K562 (cell line): ENCODE measurements at regions not wholly inside any gene's neighbourhood (a gene's known extent, or its start where the extent isn't known, plus 50 kb on each side); places are given as distances from the start of the nearest gene placed in this dataset.

ENCODE experiments used
- ATAC-seq: fragments of 200-7000 bp; cut with Tn5 transposase; 3 replicates; pipeline ENCODE4 v1.9.1; 2020; ENCODE audit warnings: moderate library complexity
- BruUV-seq: library from RNA; stranded (reverse); fragments of 400-500 nt; replicated peaks from 2 replicates; lab custom pipeline; 2021; lab: Mats Ljungman, UMichigan
- CTCF ChIA-PET: fragments of 300-600 bp; formaldehyde crosslinking; extraction: SDS; loops from one replicate; lab custom pipeline; 2021; ENCODE audit warnings: low intra/inter-chr PET ratio; lab: Yijun Ruan, JAX
- POLR2A ChIA-PET: fragments of 300-600, 350-650 bp; sonication (Branson Sonifier 250); formaldehyde crosslinking; extraction: SDS; loops from one replicate; lab custom pipeline; 2021; ENCODE audit warnings: antibody characterized with exemption, inconsistent platforms; lab: Yijun Ruan, JAX
- DNase-seq, 4 experiments: peaks; one replicate each; pipeline versions ENCODE4 v3.0.0 to v3.0.0-alpha.2; 2011 to 2018; ENCODE audit warnings: low spot score in 3 of 4, mixed read lengths in 3 of 4; ENCODE audit errors: extremely low read depth in 1 of 4
- FAIRE-seq: peaks from 2 replicates; lab custom pipeline; 2011; peaks lifted over from hg19 to GRCh38; lab: Jason Lieb, UNC
- H2AFZ ChIP-seq: 2 replicates; pipeline ENCODE4 v1.6.0; 2011; ENCODE audit warnings: low read depth, low read length, control low read depth, inconsistent platforms
- H3K27ac ChIP-seq: fragments of 200-600 bp; 3 replicates; pipeline ENCODE4 v1.8.0; 2011; ENCODE audit warnings: low read depth, mild to moderate bottlenecking, control low read depth, inconsistent platforms, low read length, moderate library complexity, mixed read lengths; ENCODE audit errors: extremely low read depth
- H3K27me3 ChIP-seq, 2 experiments: fragments of 300-600 bp in 1 of 2; 2 replicates in 1 of 2; 3 replicates in 1 of 2; pipeline versions ENCODE4 v1.6.0 to v1.8.0; 2011; ENCODE audit warnings: inconsistent platforms in 2 of 2, low read length in 2 of 2, mild to moderate bottlenecking in 1 of 2, mixed read lengths in 1 of 2, moderate library complexity in 1 of 2; ENCODE audit not compliant: control insufficient read depth in 2 of 2, insufficient read depth in 2 of 2
- H3K36me3 ChIP-seq: fragments of 300-600 bp; 3 replicates; pipeline ENCODE4 v1.8.0; 2011; ENCODE audit warnings: mild to moderate bottlenecking, low read length, inconsistent platforms; ENCODE audit not compliant: control insufficient read depth, insufficient read depth
- H3K4me1 ChIP-seq, 2 experiments: fragments of 200-600 bp in 1 of 2; replicated peaks in 1 of 2; 2 replicates in 1 of 2; 3 replicates in 1 of 2; pipeline versions ENCODE4 v1.5.1 to v1.8.0; 2011; ENCODE audit warnings: inconsistent platforms in 2 of 2, low read length in 2 of 2, mild to moderate bottlenecking in 1 of 2, mixed read lengths in 1 of 2, moderate library complexity in 1 of 2; ENCODE audit not compliant: control insufficient read depth in 2 of 2, insufficient read depth in 2 of 2
- H3K4me2 ChIP-seq: 2 replicates; pipeline ENCODE4 v1.6.1; 2011; ENCODE audit warnings: low read length, control low read depth, inconsistent platforms, mixed read lengths; ENCODE audit not compliant: insufficient read depth
- H3K4me3 ChIP-seq: fragments of 200-600 bp; sonication (generic), shearing (Covaris generic); 2 replicates; pipeline ENCODE4 v1.5.1; 2016; ENCODE audit warnings: control low read depth, inconsistent platforms
- H3K79me2 ChIP-seq: fragments of 200-600 bp; 3 replicates; pipeline ENCODE4 v1.8.0; 2011; ENCODE audit warnings: low read length, inconsistent platforms; ENCODE audit not compliant: control insufficient read depth, insufficient read depth
- H3K9ac ChIP-seq, 2 experiments: 2 replicates each; pipeline versions ENCODE4 v1.6.0 to v1.6.1; 2011; ENCODE audit warnings: low read depth in 2 of 2, low read length in 2 of 2, control low read depth in 1 of 2, inconsistent platforms in 1 of 2, mild to moderate bottlenecking in 1 of 2, mixed read lengths in 1 of 2; ENCODE audit not compliant: insufficient read depth in 1 of 2
- H3K9me1 ChIP-seq: one replicate; pipeline ENCODE4 v1.6.0; 2011; ENCODE audit warnings: inconsistent platforms, mild to moderate bottlenecking, low read length, moderate library complexity; ENCODE audit not compliant: control insufficient read depth, insufficient read depth
- H3K9me3 ChIP-seq: replicated peaks from 2 replicates; pipeline ENCODE4 v1.5.1; 2011; ENCODE audit warnings: low read depth, low read length, inconsistent platforms; ENCODE audit not compliant: control insufficient read depth, insufficient read depth
- H4K20me1 ChIP-seq: replicated peaks from 2 replicates; pipeline ENCODE4 v1.6.1; 2011; ENCODE audit warnings: low read length, inconsistent platforms, mixed read lengths; ENCODE audit not compliant: control insufficient read depth, insufficient read depth
- CBX3 ChIP-seq, 2 experiments: IDR thresholded peaks; 1 replicate in 1 of 2; 2 replicates in 1 of 2; pipeline ENCODE4 v1.6.1; 2012; ENCODE audit warnings: inconsistent platforms in 2 of 2, low read length in 2 of 2, borderline replicate concordance in 1 of 2, control low read depth in 1 of 2
- FOXA1 ChIP-seq: fragments of 450-650 bp; IDR thresholded peaks from 2 replicates; pipeline ENCODE4 v1.6.1; 2016; ENCODE audit warnings: mild to moderate bottlenecking, borderline replicate concordance
- FOXK1 ChIP-seq: sonication (generic); formaldehyde crosslinking; IDR thresholded peaks from 2 replicates; pipeline ENCODE4 v1.8.0; 2022; ENCODE audit warnings: missing genetic modification reagents, mild to moderate bottlenecking, borderline replicate concordance
- FOXP1 ChIP-seq: sonication (generic); formaldehyde crosslinking; IDR thresholded peaks from 2 replicates; pipeline ENCODE4 v1.8.0; 2022; ENCODE audit warnings: mild to moderate bottlenecking, missing genetic modification reagents
- HMGXB4 ChIP-seq: sonication (generic); formaldehyde crosslinking; IDR thresholded peaks from 2 replicates; pipeline ENCODE4 v1.8.1; 2023; ENCODE audit warnings: mild to moderate bottlenecking, missing genetic modification reagents
- KDM2B ChIP-seq: fragments of 250-450 bp; sonication (Bioruptor Pico); IDR thresholded peaks from 2 replicates; pipeline ENCODE4 v1.8.0; 2021; ENCODE audit warnings: mild to moderate bottlenecking, moderate library complexity
- MEF2A ChIP-seq: IDR thresholded peaks from 2 replicates; pipeline ENCODE4 v1.6.1; 2011; ENCODE audit warnings: low read depth, mild to moderate bottlenecking, low read length, moderate library complexity; ENCODE audit not compliant: control insufficient read depth
- MEF2D ChIP-seq: conservative IDR thresholded peaks from 2 replicates; pipeline ENCODE4 v1.6.1; 2016; ENCODE audit warnings: low read depth, missing genetic modification characterization, missing compliant biosample characterization
- NKRF ChIP-seq: fragments of 450-650 bp; IDR thresholded peaks from 2 replicates; pipeline ENCODE4 v1.6.1; 2016; ENCODE audit warnings: borderline replicate concordance
- NR3C1 ChIP-seq: sonication (generic); formaldehyde crosslinking; IDR thresholded peaks from 2 replicates; pipeline ENCODE4 v1.8.1; 2022; ENCODE audit warnings: missing genetic modification reagents
- PRMT5 ChIP-seq: sonication (generic); formaldehyde crosslinking; IDR thresholded peaks from 2 replicates; pipeline ENCODE4 v1.5.0; 2020; ENCODE audit warnings: missing genetic modification reagents
- RBM14 ChIP-seq: fragments of 200-400 bp; formaldehyde crosslinking; IDR thresholded peaks from 2 replicates; pipeline ENCODE4 v1.6.1; 2018; ENCODE audit warnings: low read depth, mild to moderate bottlenecking, low read length, moderate library complexity, borderline replicate concordance; ENCODE audit not compliant: insufficient read depth
- RBM15 ChIP-seq: fragments of 200-400 bp; formaldehyde crosslinking; IDR thresholded peaks from 2 replicates; pipeline ENCODE4 v1.6.1; 2018; ENCODE audit warnings: mild to moderate bottlenecking, low read length, moderate library complexity; ENCODE audit not compliant: insufficient read depth
- SREBF1 ChIP-seq: fragments of 150-350 bp; IDR thresholded peaks from 2 replicates; pipeline ENCODE4 v1.6.1; 2014; ENCODE audit warnings: antibody characterized with exemption, low read depth, low read length, borderline replicate concordance
- ZC3H11A ChIP-seq: IDR thresholded peaks from 2 replicates; pipeline ENCODE4 v1.6.1; 2012; ENCODE audit warnings: low read depth, low read length, improper control_type of control experiment
- WGBS: fragments of 100-300 bp; shearing (Covaris generic); methylation state at CpG from one replicate; pipeline ENCODE4 v1.1.6; 2016; ENCODE audit warnings: low coverage, mixed read lengths; ENCODE audit not compliant: insufficient coverage; ENCODE audit errors: missing lambda C conversion rate; 5-methylcytosine and 5-hydroxymethylcytosine counted together
- in situ Hi-C: fragments of 300-500 bp; cut with MboI; formaldehyde crosslinking; loops from 4 replicates; pipeline ENCODE4 v1.15.0; 2018; ENCODE audit warnings: inconsistent platforms, mixed read lengths
- intact Hi-C: fragments of 100-400 bp; cut with micrococcal nuclease; formaldehyde crosslinking; loops from 2 replicates; pipeline ENCODE4 v1.14.2; 2022

- ChIA-PET CTCF (no interaction called here), POLR2A (interaction anchor here (2.9 kb wide), 1 partner anchor 22 kb away, joined by 24 read pairs; no protein-coding TSS in a partner anchor)
- Histone ChIP-seq H3K36me3 (no peaks in the 10 kb centered on the region; the same call in 2 of the 3 replicates), H3K9me1 (no peaks in the 10 kb centered on the region), H3K4me3 (no peak overlapping the region), H3K9ac (no peak overlapping the region), H3K4me2 (no peak overlapping the region), H2AFZ (no peak overlapping the region), H3K27ac (no peak overlapping the region), H3K79me2 (no peaks in the 10 kb centered on the region), H3K9me3 (no peaks in the 10 kb centered on the region), H3K27me3 (peaks cover 0 to 13% of the 10 kb centered on the region in 2 experiments; a peak in 2 of 5 replicates), H3K4me1 (no peaks in the 10 kb centered on the region), H4K20me1 (no peaks in the 10 kb centered on the region)
- FAIRE-seq (no peak), ATAC-seq (no peak), DNase-seq (no peak)
- intact Hi-C loops (no loop called here), in situ Hi-C loops (no loop called here)
- under 1% methylated on average over 12 of the region's 12 CpGs for WGBS
- no TSS peak for BruUV-seq
- no peak for TF ChIP-seq RBM14
- no peak for TF ChIP-seq FOXA1
- no peak for TF ChIP-seq SREBF1
- no peak for TF ChIP-seq RBM15
- no peak for TF ChIP-seq CBX3 (IDR thresholded peaks at IDR 0.05; ENCODE audit: borderline replicate concordance in 1 of 2, low read length in 2 of 2)
- no peak for TF ChIP-seq PRMT5 (CRISPR knock-in tag)
- no peak for TF ChIP-seq KDM2B
- no peak for TF ChIP-seq ZC3H11A
- no peak for TF ChIP-seq MEF2D (tag)
- no peak for TF ChIP-seq FOXP1
- TF ChIP-seq HMGXB4 (CRISPR knock-in tag) = no peak
- TF ChIP-seq FOXK1 (CRISPR knock-in tag) = no peak
- TF ChIP-seq NR3C1 = no peak
- TF ChIP-seq NKRF = no peak
- no peak for TF ChIP-seq MEF2A
Measured at GRCh38 chr4:8795140-8795539, 76.5 kb downstream of the HMX1 start.
